Renal cortex interstitium (tissue), 11 donors: ENCODE measurements at regions not wholly inside any gene's neighbourhood (a gene's known extent, or its start where the extent isn't known, plus 50 kb on each side); places are given as distances from the start of the nearest gene placed in this dataset.
"Not testable (repeated sequence)": the region's sequence is repeated elsewhere in the genome, so short reads cannot be mapped to it uniquely, and the experiment has no call there.

Experiments
- DNase-seq, 11 donors: peaks; one replicate each; pipeline ENCODE4 v3.0.0-alpha.2; 2013; ENCODE audit warnings: low read depth in 9 of 11, low spot score in 4 of 11; ENCODE audit errors: extremely low read depth in 1 of 11

DNA sequence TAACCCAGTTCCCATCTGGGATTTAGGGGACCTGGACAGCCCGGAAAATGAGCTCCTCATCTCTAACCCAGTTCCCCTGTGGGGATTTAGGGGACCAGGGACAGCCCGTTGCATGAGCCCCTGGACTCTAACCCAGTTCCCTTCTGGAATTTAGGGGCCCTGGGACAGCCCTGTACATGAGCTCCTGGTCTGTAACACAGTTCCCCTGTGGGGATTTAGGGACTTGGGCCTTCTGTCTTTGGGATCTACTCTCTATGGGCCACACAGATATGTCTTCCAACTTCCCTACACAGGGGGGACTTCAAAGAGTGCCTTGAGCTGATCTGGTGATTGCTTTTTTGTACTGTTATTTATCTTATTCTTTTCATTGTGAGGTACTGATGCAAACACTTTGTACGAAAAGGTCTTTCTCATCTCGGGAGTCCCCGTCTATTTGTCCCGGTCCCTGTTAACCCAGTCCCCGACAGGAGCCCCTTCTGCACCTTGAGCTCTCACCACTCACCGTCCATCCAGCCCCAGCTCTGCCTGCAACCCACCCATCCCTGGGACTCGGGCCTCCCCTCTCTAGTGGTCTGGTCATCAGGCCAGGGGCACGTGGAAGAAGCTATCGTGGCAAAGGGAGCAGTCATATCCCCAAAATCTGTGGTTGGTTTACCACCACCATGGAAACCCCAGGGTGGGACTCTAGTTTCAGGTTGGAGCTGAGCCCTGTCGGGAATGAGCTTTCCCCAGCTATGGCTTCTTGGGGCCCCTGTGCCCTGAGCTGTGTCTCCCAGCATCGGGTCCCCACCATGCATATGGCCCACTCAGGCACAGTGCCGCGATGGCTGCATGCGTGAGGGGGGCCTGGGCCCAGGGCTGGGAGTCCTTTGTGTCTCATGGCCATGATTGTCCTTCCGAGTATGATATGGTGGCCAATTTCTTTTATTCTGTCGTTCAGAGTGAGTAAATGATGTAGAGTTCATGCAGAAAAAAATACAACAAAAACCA lies 270.4 kb upstream of the PLCXD1 start:
- not testable (repeated sequence) for DNase-seq

DNA sequence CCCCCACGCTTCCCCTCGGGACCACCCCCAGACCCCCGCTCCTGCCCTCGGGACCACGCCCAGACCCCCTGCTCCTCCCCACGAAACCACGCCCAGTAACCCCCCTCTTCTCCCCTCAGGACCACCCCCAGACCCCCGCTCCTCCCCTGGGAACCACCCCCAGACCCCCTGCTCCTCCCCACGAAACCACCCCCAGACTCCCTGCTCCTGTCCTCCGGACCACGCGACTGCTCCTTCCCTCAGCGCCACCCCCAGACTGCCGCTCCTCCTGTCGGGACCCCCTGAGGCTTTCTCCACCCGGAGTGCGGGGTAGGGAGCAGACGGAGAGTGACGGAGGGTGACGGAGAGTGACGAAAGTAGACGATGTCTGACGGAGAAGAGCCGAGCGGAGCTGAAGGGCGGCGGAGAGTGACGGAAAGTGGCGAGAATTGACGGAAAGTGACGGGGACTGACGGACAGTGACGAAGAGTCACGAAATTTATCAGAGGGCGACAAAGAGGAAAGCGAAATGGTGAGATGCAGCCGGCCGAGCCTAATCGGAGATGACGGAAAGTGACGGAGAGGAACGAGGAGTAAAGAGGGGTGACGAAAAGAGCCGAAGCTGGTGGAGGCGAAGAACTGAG lies 267.2 kb upstream of the PLCXD1 start:
- not testable (repeated sequence) for DNase-seq

DNA sequence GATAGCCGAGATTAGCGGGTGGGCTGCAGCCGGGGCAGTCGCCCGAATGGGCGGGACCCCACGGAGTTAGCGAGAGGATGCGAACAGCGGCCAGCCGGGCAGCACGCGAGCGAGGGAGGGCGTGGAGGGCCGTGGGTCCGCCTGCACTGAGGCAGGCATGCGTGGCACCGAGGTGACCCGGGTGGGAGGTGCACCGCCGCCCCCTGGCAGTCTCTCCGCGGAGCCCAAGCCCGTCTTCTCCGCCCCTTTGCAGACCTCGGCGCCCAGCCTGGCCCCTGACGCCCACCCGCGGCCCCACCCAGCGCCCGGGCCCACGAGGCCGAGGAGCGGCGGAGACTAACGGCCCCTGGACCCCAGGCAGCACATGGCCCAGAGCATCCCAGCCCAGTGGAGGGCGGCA lies 266.7 kb upstream of the PLCXD1 start:
- not testable (repeated sequence) for DNase-seq

DNA sequence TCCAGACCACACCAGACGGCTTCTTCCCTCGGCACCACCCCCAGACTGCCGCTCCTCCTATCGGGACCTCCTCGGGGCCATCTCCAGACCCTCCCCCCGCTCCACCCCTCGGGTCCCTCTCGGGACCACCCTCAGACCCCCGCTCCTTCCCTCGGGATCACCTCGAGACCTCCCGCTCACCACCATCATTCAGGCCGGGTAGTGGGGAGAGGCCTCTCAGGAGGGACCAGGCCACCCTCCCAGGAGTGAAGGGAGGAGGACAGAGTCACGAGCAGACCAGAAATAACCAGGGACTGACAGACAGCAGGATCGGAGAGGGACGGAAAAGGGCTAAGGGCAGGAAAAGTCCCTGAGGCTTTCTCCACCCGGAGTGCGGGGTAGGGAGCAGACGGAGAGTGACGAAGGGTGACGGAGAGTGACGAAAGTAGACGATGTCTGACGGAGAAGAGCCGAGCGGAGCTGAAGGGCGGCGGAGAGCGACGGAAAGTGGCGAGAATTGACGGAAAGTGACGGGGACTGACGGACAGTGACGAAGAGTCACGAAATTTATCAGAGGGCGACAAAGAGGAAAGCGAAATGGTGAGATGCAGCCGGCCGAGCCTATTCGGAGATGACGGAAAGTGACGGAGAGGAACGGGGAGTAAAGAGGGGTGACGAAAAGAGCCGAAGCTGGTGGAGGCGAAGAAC lies 262.3 kb upstream of the PLCXD1 start:
- DNase-seq = not testable (repeated sequence)

DNA sequence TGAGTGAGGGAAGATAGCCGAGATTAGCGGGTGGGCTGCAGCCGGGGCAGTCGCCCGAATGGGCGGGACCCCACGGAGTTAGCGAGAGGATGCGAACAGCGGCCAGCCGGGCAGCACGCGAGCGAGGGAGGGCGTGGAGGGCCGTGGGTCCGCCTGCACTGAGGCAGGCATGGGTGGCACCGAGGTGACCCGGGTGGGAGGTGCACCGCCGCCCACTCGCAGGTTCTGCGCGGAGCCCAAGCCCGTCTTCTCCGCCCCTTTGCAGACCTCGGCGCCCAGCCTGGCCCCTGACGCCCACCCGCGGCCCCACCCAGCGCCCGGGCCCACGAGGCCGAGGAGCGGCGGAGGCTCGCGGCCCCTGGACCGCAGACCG lies 261.7 kb upstream of the PLCXD1 start:
- DNase-seq = not testable (repeated sequence)

DNA sequence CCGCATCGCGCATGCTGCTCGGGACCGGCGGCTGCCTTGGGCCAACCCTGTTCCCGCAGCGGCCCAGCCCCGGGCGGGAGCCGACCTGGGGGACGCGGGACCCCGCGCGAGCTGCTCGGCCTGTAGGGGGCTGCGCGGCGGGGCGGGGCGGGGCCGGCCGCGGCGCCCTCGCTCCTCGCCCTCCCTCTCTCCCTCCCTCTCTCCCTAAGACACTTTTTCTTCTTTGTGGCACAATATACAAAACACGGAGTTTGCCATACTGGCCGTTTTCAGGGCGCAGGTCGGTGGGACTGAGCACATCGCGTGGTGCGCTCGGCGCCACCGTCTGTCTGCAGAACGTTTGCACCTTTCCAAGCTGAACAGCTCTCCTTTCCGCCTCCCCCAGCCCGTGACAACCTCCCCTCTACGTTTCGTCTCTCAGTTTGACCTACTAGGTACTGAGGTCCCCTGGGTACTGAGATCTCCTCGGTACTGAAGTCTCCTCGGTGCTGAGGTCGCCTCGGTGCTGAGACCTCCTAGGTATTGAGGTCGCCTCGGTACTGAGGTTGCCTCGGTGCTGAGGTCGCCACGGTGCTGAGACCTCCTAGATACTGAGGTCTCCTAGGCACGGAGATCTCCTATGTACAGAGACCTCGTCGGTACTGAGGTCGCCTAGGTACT lies 261.1 kb upstream of the PLCXD1 start:
- peak in 1 of 11 donors; percentile 6 for DNase-seq

DNA sequence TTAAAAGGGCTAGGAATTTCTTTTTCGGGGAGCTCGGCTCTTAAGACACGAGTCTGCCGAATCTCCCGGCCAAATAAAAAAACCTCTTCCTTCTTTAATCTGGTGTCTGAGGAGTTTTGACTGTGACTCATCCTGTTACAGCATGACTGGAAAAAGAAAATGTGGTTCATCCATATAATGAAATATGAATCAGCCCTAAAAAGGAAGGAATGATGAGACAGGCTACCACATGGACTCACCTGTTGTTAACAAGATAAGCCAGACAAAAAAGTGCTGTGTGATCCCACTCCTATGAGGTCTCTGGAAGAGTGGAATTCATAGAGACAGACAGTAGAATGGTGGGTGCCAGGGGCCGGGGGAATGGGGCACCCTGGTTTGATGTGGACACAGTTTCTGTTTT lies 257.0 kb upstream of the PLCXD1 start:
- DNase-seq = not testable (repeated sequence)
